Body of pancreas (tissue), 4 donors: ENCODE measurements at regions not wholly inside any gene's neighbourhood (a gene's known extent, or its start where the extent isn't known, plus 50 kb on each side); places are given as distances from the start of the nearest gene placed in this dataset.

Experiments
- ATAC-seq: fragments of 150-250 bp; one replicate; pipeline ENCODE4 v1.9.1; 2016
- DNase-seq, 4 donors: peaks; one replicate each; pipeline ENCODE4 v3.0.0-alpha.2; 2019
- H3K27ac ChIP-seq, 4 donors: fragments of 200-600 bp; sonication (generic); 1 replicate in 3 of 4; 2 replicates in 1 of 4; pipeline versions ENCODE4 v1.5.1 to v1.6.1; 2016 to 2019; ENCODE audit warnings: mild to moderate bottlenecking in 1 of 4, mixed read lengths in 1 of 4, moderate library complexity in 1 of 4
- H3K27me3 ChIP-seq, 2 donors: fragments of 200-600 bp; sonication (generic); one replicate each; pipeline ENCODE4 v1.6.0; 2016; ENCODE audit warnings: mild to moderate bottlenecking in 1 of 2
- H3K36me3 ChIP-seq, 2 donors: fragments of 200-600 bp; sonication (generic); replicated peaks in 1 of 2; 2 replicates each; pipeline ENCODE4 v1.5.1; 2016; ENCODE audit warnings: low read depth in 2 of 2; ENCODE audit not compliant: insufficient read depth in 1 of 2
- H3K4me1 ChIP-seq: fragments of 200-600 bp; sonication (generic); one replicate; pipeline ENCODE4 v1.6.0; 2016
- H3K4me3 ChIP-seq, 2 donors: fragments of 200-600 bp; sonication (generic); 1 replicate in 1 of 2; 2 replicates in 1 of 2; pipeline ENCODE4 v1.5.1; 2016 to 2019
- H3K9me3 ChIP-seq, 3 donors: fragments of 200-600 bp; sonication (generic); 1 replicate in 2 of 3; 2 replicates in 1 of 3; pipeline ENCODE4 v1.5.1; 2016
- CTCF ChIP-seq, 7 experiments: fragments of 450-650 bp in 4 of 7; fragments of 200-600 bp in 3 of 7; sonication (generic) in 3 of 7; IDR thresholded peaks; one replicate each; pipeline ENCODE4 v1.5.1; 2016 to 2019; ENCODE audit warnings: antibody characterized with exemption in 7 of 7
- POLR2A ChIP-seq, 3 donors: fragments of 450-650 bp; IDR thresholded peaks; one replicate each; pipeline ENCODE4 v1.6.1; 2016; ENCODE audit warnings: antibody characterized with exemption in 3 of 3, mild to moderate bottlenecking in 2 of 3
- WGBS, 2 donors: methylation state at CpG; one replicate each; pipeline ENCODE4 v1.1.5; 2017; 5-methylcytosine and 5-hydroxymethylcytosine counted together
- intact Hi-C: fragments of 100-400 bp; cut with DNase I; formaldehyde crosslinking; loops from one replicate; pipeline ENCODE4 v1.15.1; 2023

GRCh38 chr9:71485326-71485725, 283.0 kb downstream of the CEMIP2 start:
- H3K36me3 ChIP-seq = no peaks in the 10 kb centered on the region
- no peak for ATAC-seq
- no peak for DNase-seq
- TF ChIP-seq POLR2A (IDR thresholded peaks at IDR 0.05) (no peak), CTCF (IDR thresholded peaks at IDR 0.05) (no peak)
- intact Hi-C loops = no loop called here
- H3K27ac ChIP-seq = no peak overlapping the region
- H3K9me3 ChIP-seq = no peaks in the 10 kb centered on the region
- H3K4me3 ChIP-seq = no peak overlapping the region
- H3K4me1 ChIP-seq = no peaks in the 10 kb centered on the region
- WGBS, 2 donors = 37 to 39% methylated on average over 2 of the region's 2 CpGs
- no peaks in the 10 kb centered on the region for H3K27me3 ChIP-seq

- Histone ChIP-seq H3K27ac (no peak overlapping the region), H3K4me3 (no peak overlapping the region), H3K9me3 (no peaks in the 10 kb centered on the region), H3K4me1 (no peaks in the 10 kb centered on the region), H3K36me3 (no peaks in the 10 kb centered on the region), H3K27me3 (no peaks in the 10 kb centered on the region)
- 53 to 69% methylated on average over 4 of the region's 4 CpGs for WGBS, 2 donors
- intact Hi-C loops = no loop called here
- TF ChIP-seq CTCF (IDR thresholded peaks at IDR 0.05) (no peak), POLR2A (IDR thresholded peaks at IDR 0.05) (no peak)
- DNase-seq (no peak), ATAC-seq (no peak)
Measured at GRCh38 chr9:71483436-71483835, 284.9 kb downstream of the CEMIP2 start.

GRCh38 chr9:71479621-71480020, 288.7 kb downstream of the CEMIP2 start:
- Histone ChIP-seq H3K4me1 (no peaks in the 10 kb centered on the region), H3K27ac (no peak overlapping the region), H3K27me3 (no peaks in the 10 kb centered on the region), H3K36me3 (no peaks in the 10 kb centered on the region), H3K9me3 (no peaks in the 10 kb centered on the region), H3K4me3 (no peak overlapping the region)
- no peak for DNase-seq
- WGBS, 2 donors = 71% methylated on average over 4 of the region's 4 CpGs
- intact Hi-C loops = no loop called here
- no peak for ATAC-seq
- TF ChIP-seq POLR2A (IDR thresholded peaks at IDR 0.05) (no peak), CTCF (IDR thresholded peaks at IDR 0.05) (no peak)

- no peak overlapping the region for H3K4me3 ChIP-seq
- no peak for ATAC-seq
- 16 to 18% methylated on average over 3 of the region's 3 CpGs for WGBS, 2 donors
- no peak overlapping the region for H3K27ac ChIP-seq
- H3K9me3 ChIP-seq = no peaks in the 10 kb centered on the region
- TF ChIP-seq POLR2A (IDR thresholded peaks at IDR 0.05) (no peak), CTCF (IDR thresholded peaks at IDR 0.05) (no peak)
- DNase-seq = no peak
- no peaks in the 10 kb centered on the region for H3K36me3 ChIP-seq
- no peaks in the 10 kb centered on the region for H3K4me1 ChIP-seq
- no peaks in the 10 kb centered on the region for H3K27me3 ChIP-seq
- intact Hi-C loops = no loop called here
Measured at GRCh38 chr9:71472400-71472799, 295.9 kb downstream of the CEMIP2 start.

- no peak overlapping the region for H3K27ac ChIP-seq
- WGBS, 2 donors = 54 to 61% methylated on average over 4 of the region's 4 CpGs
- H3K36me3 ChIP-seq = no peaks in the 10 kb centered on the region
- no peaks in the 10 kb centered on the region for H3K27me3 ChIP-seq
- no peak overlapping the region for H3K4me3 ChIP-seq
- TF ChIP-seq CTCF (IDR thresholded peaks at IDR 0.05) (no peak), POLR2A (IDR thresholded peaks at IDR 0.05) (no peak)
- no peaks in the 10 kb centered on the region for H3K4me1 ChIP-seq
- intact Hi-C loops = no loop called here
- ATAC-seq (no peak), DNase-seq (no peak)
- H3K9me3 ChIP-seq = no peaks in the 10 kb centered on the region
Measured at GRCh38 chr9:71465392-71465791, 302.9 kb downstream of the CEMIP2 start.
